GM12864 (cell line): ENCODE measurements at regions not wholly inside any gene's neighbourhood (a gene's known extent, or its start where the extent isn't known, plus 50 kb on each side); places are given as distances from the start of the nearest gene placed in this dataset.

Source experiments
- DNase-seq: peaks from one replicate; pipeline ENCODE4 v3.0.0-alpha.2; 2011; ENCODE audit warnings: low read depth
- H3K4me3 ChIP-seq: 2 replicates; pipeline ENCODE4 v1.5.1; 2011; ENCODE audit warnings: mild to moderate bottlenecking, low read depth, low read length, control low read depth
- CTCF ChIP-seq: IDR thresholded peaks from 2 replicates; pipeline ENCODE4 v1.5.1; 2011; ENCODE audit warnings: low read depth, mild to moderate bottlenecking, moderate library complexity, low read length, control low read depth, inconsistent platforms; ENCODE audit errors: missing control alignments

GRCh38 chr11:47916361-47916841 lies 64.0 kb upstream of the PTPRJ start:
- H3K4me3 ChIP-seq: no peak overlapping the region
- DNase-seq: no peak
- TF ChIP-seq CTCF: no peak

- no peak overlapping the region for H3K4me3 ChIP-seq
- no peak for TF ChIP-seq CTCF
- DNase-seq: no peak
Observed at GRCh38 chr11:47915783-47916182, 64.6 kb upstream of the PTPRJ start.

GRCh38 chr11:47915374-47915773 lies 65.0 kb upstream of the PTPRJ start:
- no peak for DNase-seq
- no peak for TF ChIP-seq CTCF
- no peak overlapping the region for H3K4me3 ChIP-seq

- no peak for DNase-seq
- TF ChIP-seq CTCF: no peak
- no peak overlapping the region for H3K4me3 ChIP-seq
Observed at GRCh38 chr11:47914743-47915142, 65.6 kb upstream of the PTPRJ start.

- no peak overlapping the region for H3K4me3 ChIP-seq
- no peak for TF ChIP-seq CTCF
- DNase-seq: no peak
Observed at GRCh38 chr11:47913529-47914244, 65.5 kb upstream of the NUP160 start.

GRCh38 chr11:47912843-47913437 lies 64.8 kb upstream of the NUP160 start:
- no peak for TF ChIP-seq CTCF
- no peak overlapping the region for H3K4me3 ChIP-seq
- DNase-seq: no peak

- no peak for TF ChIP-seq CTCF
- DNase-seq: no peak
- H3K4me3 ChIP-seq: no peak overlapping the region
Observed at GRCh38 chr11:47911149-47911548, 63.0 kb upstream of the NUP160 start.
